SK-N-SH (cell line): ENCODE measurements at regions not wholly inside any gene's neighbourhood (a gene's known extent, or its start where the extent isn't known, plus 50 kb on each side); places are given as distances from the start of the nearest gene placed in this dataset.

Source experiments
- CTCF ChIA-PET: fragments of 300-600, 350-600 bp; formaldehyde crosslinking; extraction: SDS; loops from one replicate; lab custom pipeline; 2021; lab: Yijun Ruan, JAX
- POLR2A ChIA-PET: fragments of 350-600 bp; sonication (Branson Sonifier 250); formaldehyde crosslinking; extraction: SDS; loops from one replicate; lab custom pipeline; 2020; ENCODE audit warnings: antibody characterized with exemption, inconsistent platforms; lab: Yijun Ruan, JAX
- DNase-seq: peaks from one replicate; pipeline ENCODE4 v3.0.0; 2012
- H2AFZ ChIP-seq: fragments of 200-600 bp; sonication (generic); 2 replicates; pipeline ENCODE4 v1.8.1; 2016; ENCODE audit warnings: antibody characterized with exemption, mild to moderate bottlenecking, low read depth
- H3F3A ChIP-seq: fragments of 200-600 bp; sonication (generic); replicated peaks from 2 replicates; pipeline ENCODE3; 2016; ENCODE audit warnings: antibody characterized with exemption, mild to moderate bottlenecking; ENCODE audit not compliant: insufficient read depth
- H3K27ac ChIP-seq, 2 experiments: fragments of 200-500 bp in 1 of 2; fragments of 200-600 bp in 1 of 2; sonication (Bioruptor generic) in 1 of 2; sonication (generic), shearing (Covaris generic) in 1 of 2; 2 replicates each; pipeline versions ENCODE4 v1.5.1 to v1.6.1; 2014 to 2016; ENCODE audit warnings: low read depth in 2 of 2, inconsistent platforms in 1 of 2, low read length in 1 of 2, mild to moderate bottlenecking in 1 of 2, mixed read lengths in 1 of 2
- H3K27me3 ChIP-seq: fragments of 200-600 bp; sonication (generic), shearing (Covaris generic); 2 replicates; pipeline ENCODE4 v1.6.1; 2016; ENCODE audit warnings: mixed run types; ENCODE audit not compliant: insufficient read depth
- H3K36me3 ChIP-seq, 2 experiments: fragments of 200-500 bp in 1 of 2; fragments of 200-600 bp in 1 of 2; sonication (Bioruptor generic) in 1 of 2; sonication (generic) in 1 of 2; replicated peaks in 1 of 2; 2 replicates each; pipeline versions ENCODE3 to v1.5.1; 2014 to 2016; ENCODE audit warnings: low read length in 1 of 2, mild to moderate bottlenecking in 1 of 2; ENCODE audit not compliant: insufficient read depth in 2 of 2, control insufficient read depth in 1 of 2
- H3K4me1 ChIP-seq, 2 experiments: fragments of 200-500 bp in 1 of 2; fragments of 200-600 bp in 1 of 2; sonication (Bioruptor generic) in 1 of 2; sonication (generic), shearing (Covaris generic) in 1 of 2; 2 replicates each; pipeline versions ENCODE4 v1.5.1 to v1.6.1; 2014 to 2016; ENCODE audit warnings: low read depth in 1 of 2, low read length in 1 of 2, mixed run types in 1 of 2; ENCODE audit not compliant: insufficient read depth in 2 of 2, control insufficient read depth in 1 of 2
- H3K4me2 ChIP-seq: fragments of 200-600 bp; sonication (generic), shearing (Covaris generic); 2 replicates; pipeline ENCODE4 v1.6.1; 2017; ENCODE audit warnings: mixed run types
- H3K4me3 ChIP-seq, 2 experiments: fragments of 200-500 bp in 1 of 2; fragments of 200-600 bp in 1 of 2; sonication (Bioruptor generic) in 1 of 2; sonication (generic), shearing (Covaris generic) in 1 of 2; 2 replicates each; pipeline versions ENCODE4 v1.5.1 to v1.8.1; 2014 to 2016; ENCODE audit warnings: low read depth in 2 of 2, inconsistent platforms in 1 of 2, low read length in 1 of 2, mild to moderate bottlenecking in 1 of 2, mixed read lengths in 1 of 2, moderate library complexity in 1 of 2
- H3K79me2 ChIP-seq: fragments of 200-600 bp; sonication (generic); 2 replicates; pipeline ENCODE4 v1.8.1; 2017; ENCODE audit warnings: mild to moderate bottlenecking; ENCODE audit not compliant: insufficient read depth
- H3K9ac ChIP-seq: fragments of 200-600 bp; sonication (generic); 2 replicates; pipeline ENCODE4 v1.6.1; 2017; ENCODE audit warnings: mixed run types
- H3K9me2 ChIP-seq: fragments of 200-600 bp; sonication (generic); 2 replicates; pipeline ENCODE4 v1.6.1; 2017; ENCODE audit warnings: mixed run types
- H3K9me3 ChIP-seq: fragments of 200-600 bp; sonication (generic); 2 replicates; pipeline ENCODE4 v1.6.1; 2017; ENCODE audit warnings: mixed run types, mild to moderate bottlenecking, moderate library complexity
- H4K20me1 ChIP-seq: fragments of 200-600 bp; sonication (generic); 2 replicates; pipeline ENCODE4 v1.6.1; 2017; ENCODE audit warnings: mild to moderate bottlenecking, mixed run types; ENCODE audit not compliant: insufficient read depth
- CHD2 ChIP-seq: fragments of 150-350 bp; IDR thresholded peaks from 2 replicates; pipeline ENCODE4 v1.6.1; 2018; ENCODE audit warnings: low read length; ENCODE audit not compliant: partially characterized antibody
- ELF1 ChIP-seq: IDR thresholded peaks from 2 replicates; pipeline ENCODE4 v1.4.0; 2012
- EP300 ChIP-seq, 2 experiments: IDR thresholded peaks; 2 replicates each; pipeline versions ENCODE4 v1.4.0 to v1.6.1; 2012; ENCODE audit warnings: borderline replicate concordance in 1 of 2, low read depth in 1 of 2, low read length in 1 of 2
- EZH2phosphoT487 ChIP-seq: fragments of 200-600 bp; sonication (generic); IDR thresholded peaks from 2 replicates; pipeline ENCODE4 v1.6.1; 2017; ENCODE audit warnings: low read depth, mixed run types, mild to moderate bottlenecking, antibody characterized with exemption, moderate library complexity, borderline replicate concordance
- FOSL2 ChIP-seq: IDR thresholded peaks from 2 replicates; pipeline ENCODE4 v1.4.0; 2012; ENCODE audit warnings: low read depth, mild to moderate bottlenecking, moderate library complexity, borderline replicate concordance
- FOXJ3 ChIP-seq: sonication (generic); formaldehyde crosslinking; IDR thresholded peaks from 2 replicates; pipeline ENCODE4 v1.5.1; 2020; ENCODE audit warnings: mild to moderate bottlenecking, missing genetic modification reagents
- FOXM1 ChIP-seq: IDR thresholded peaks from 2 replicates; pipeline ENCODE4 v1.4.0; 2012; ENCODE audit warnings: low read depth, mild to moderate bottlenecking
- GABPA ChIP-seq: IDR thresholded peaks from 2 replicates; pipeline ENCODE4 v1.4.0; 2012; ENCODE audit warnings: low read depth, mild to moderate bottlenecking
- IRF3 ChIP-seq: fragments of 150-350 bp; IDR thresholded peaks from 2 replicates; pipeline ENCODE4 v1.6.1; 2016; ENCODE audit warnings: mild to moderate bottlenecking, low read depth, low read length
- MEF2A ChIP-seq: IDR thresholded peaks from 2 replicates; pipeline ENCODE4 v1.4.0; 2012; ENCODE audit warnings: low read depth, borderline replicate concordance
- NRF1 ChIP-seq: IDR thresholded peaks from 2 replicates; pipeline ENCODE4 v1.6.1; 2012; ENCODE audit warnings: low read depth, mild to moderate bottlenecking, low read length
- POLR2AphosphoS5 ChIP-seq: IDR thresholded peaks from 2 replicates; pipeline ENCODE4 v1.6.1; 2012; ENCODE audit warnings: low read depth, low read length
- REST ChIP-seq: IDR thresholded peaks from 2 replicates; pipeline ENCODE4 v1.6.1; 2012; ENCODE audit warnings: mild to moderate bottlenecking, low read depth, low read length, moderate library complexity
- RFX5 ChIP-seq: IDR thresholded peaks from 2 replicates; pipeline ENCODE4 v1.6.1; 2012; ENCODE audit warnings: mild to moderate bottlenecking, improper control_type of control experiment, low read length
- TAF1 ChIP-seq: IDR thresholded peaks from 2 replicates; pipeline ENCODE4 v1.6.1; 2012; ENCODE audit warnings: low read depth, mild to moderate bottlenecking, low read length, moderate library complexity, borderline replicate concordance
- USF2 ChIP-seq: fragments of 150-350 bp; IDR thresholded peaks from 2 replicates; pipeline ENCODE4 v1.6.1; 2017; ENCODE audit warnings: antibody characterized with exemption, low read length, low read depth, borderline replicate concordance
- WGBS: methylation state at CpG from one replicate; pipeline ENCODE4 v1.1.6; 2017; ENCODE audit warnings: low lambda C conversion rate; 5-methylcytosine and 5-hydroxymethylcytosine counted together

GRCh38 chr22:34296461-34296860 is 376.2 kb upstream of the LARGE1 start:
- TF ChIP-seq FOXJ3 (CRISPR knock-in tag) (no peak), GABPA (no peak), CHD2 (no peak), RFX5 (no peak), EP300 (IDR thresholded peaks at IDR 0.05; ENCODE audit: borderline replicate concordance in 1 of 2, low read depth in 1 of 2, low read length in 1 of 2) (no peak), EZH2phosphoT487 (no peak)
- Histone ChIP-seq H3K9ac (no peak overlapping the region), H3F3A (no peaks in the 10 kb centered on the region), H3K9me2 (no peaks in the 10 kb centered on the region), H3K4me2 (no peak overlapping the region), H3K36me3 (no peaks in the 10 kb centered on the region), H2AFZ (no peak overlapping the region), H3K9me3 (no peaks in the 10 kb centered on the region), H3K27ac (no peak overlapping the region), H4K20me1 (no peaks in the 10 kb centered on the region), H3K79me2 (no peaks in the 10 kb centered on the region), H3K4me1 (no peaks in the 10 kb centered on the region), H3K27me3 (no peaks in the 10 kb centered on the region), H3K4me3 (no peak overlapping the region)
- CTCF ChIA-PET, result no interaction called here
- 10% methylated on average over 2 of the region's 2 CpGs for WGBS
- POLR2A ChIA-PET, result no interaction called here
- DNase-seq, result no peak

GRCh38 chr22:34297536-34298120 is 377.4 kb upstream of the LARGE1 start:
- H3K9ac ChIP-seq, result no peak overlapping the region
- no peak overlapping the region for H2AFZ ChIP-seq
- no peaks in the 10 kb centered on the region for H4K20me1 ChIP-seq
- no peak overlapping the region for H3K4me2 ChIP-seq
- H3K4me3 ChIP-seq, result no peak overlapping the region
- no peaks in the 10 kb centered on the region for H3K36me3 ChIP-seq
- DNase-seq, result no peak
- H3K79me2 ChIP-seq, result no peaks in the 10 kb centered on the region
- no peaks in the 10 kb centered on the region for H3K4me1 ChIP-seq
- H3K9me2 ChIP-seq, result no peaks in the 10 kb centered on the region
- no peak overlapping the region for H3K27ac ChIP-seq
- 0% methylated on average over 1 of the region's 1 CpG for WGBS
- no peaks in the 10 kb centered on the region for H3F3A ChIP-seq
- ChIA-PET CTCF (no interaction called here), POLR2A (no interaction called here)
- H3K27me3 ChIP-seq, result no peaks in the 10 kb centered on the region
- H3K9me3 ChIP-seq, result no peaks in the 10 kb centered on the region
- TF ChIP-seq ELF1, result no peak

- WGBS, result 0% methylated on average over 1 of the region's 1 CpG
- TF ChIP-seq POLR2AphosphoS5 (no peak), FOXM1 (no peak), USF2 (no peak), NRF1 (no peak), FOXJ3 (CRISPR knock-in tag) (no peak), REST (no peak), TAF1 (no peak), MEF2A (no peak), RFX5 (no peak), FOSL2 (no peak), IRF3 (no peak)
Measured at GRCh38 chr22:34299496-34299895, 379.2 kb upstream of the LARGE1 start.

More at GRCh38 chr22:34299496-34299895, 379.2 kb upstream of the LARGE1 start:
- Histone ChIP-seq H4K20me1 (no peaks in the 10 kb centered on the region), H3K9me2 (no peaks in the 10 kb centered on the region), H3K4me2 (no peak overlapping the region), H3K4me1 (no peaks in the 10 kb centered on the region), H3K9ac (no peak overlapping the region), H3F3A (no peaks in the 10 kb centered on the region), H3K79me2 (no peaks in the 10 kb centered on the region), H2AFZ (no peak overlapping the region), H3K9me3 (no peaks in the 10 kb centered on the region), H3K36me3 (no peaks in the 10 kb centered on the region), H3K27ac (no peak overlapping the region), H3K4me3 (no peak overlapping the region), H3K27me3 (no peaks in the 10 kb centered on the region)
- POLR2A ChIA-PET, result no interaction called here
- CTCF ChIA-PET, result no interaction called here
- DNase-seq, result no peak
